Nucleus accumbens (tissue), 56 donors: ENCODE measurements at regions not wholly inside any gene's neighbourhood (a gene's known extent, or its start where the extent isn't known, plus 50 kb on each side); places are given as distances from the start of the nearest gene placed in this dataset.
"Not testable (repeated sequence)": the region's sequence is repeated elsewhere in the genome, so short reads cannot be mapped to it uniquely, and the experiment has no call there.

Experiments
- DNase-seq, 56 donors: peaks; one replicate each; lab custom pipeline; 2025; lab: John Stamatoyannopoulos, UW

GRCh38 chr1:25012966-25013962 lies 83.2 kb upstream of the RUNX3 start:
- no peak for DNase-seq

GRCh38 chr1:25011943-25012638 lies 82.0 kb upstream of the RUNX3 start:
- no peak for DNase-seq

GRCh38 chr1:25011275-25011674 lies 81.2 kb upstream of the RUNX3 start:
- DNase-seq, result no peak

- DNase-seq, result no peak
Measured at GRCh38 chr1:25009671-25010262, 79.7 kb upstream of the RUNX3 start.

GRCh38 chr1:25008192-25008485 lies 78.1 kb upstream of the RUNX3 start:
- DNase-seq, result no peak

GRCh38 chr1:25007390-25008191 lies 77.5 kb upstream of the RUNX3 start:
- DNase-seq, result not testable (repeated sequence)

GRCh38 chr1:25006770-25007169 lies 76.7 kb upstream of the RUNX3 start:
- DNase-seq, result peak in 3 of 56 donors; percentile 7 to 22 (median 14)

- DNase-seq, result no peak
Measured at GRCh38 chr1:25004355-25004754, 74.3 kb upstream of the RUNX3 start.

- no peak for DNase-seq
Measured at GRCh38 chr1:25003457-25004190, 73.5 kb upstream of the RUNX3 start.

- DNase-seq, result no peak
Measured at GRCh38 chr1:25003000-25003399, 72.9 kb upstream of the RUNX3 start.

GRCh38 chr1:25001125-25001915 lies 71.2 kb upstream of the RUNX3 start:
- DNase-seq, result no peak

GRCh38 chr1:24999906-25000305 lies 69.8 kb upstream of the RUNX3 start:
- no peak for DNase-seq

GRCh38 chr1:24999426-24999825 lies 69.3 kb upstream of the RUNX3 start:
- DNase-seq, result no peak

- DNase-seq, result no peak
Measured at GRCh38 chr1:24998563-24999245, 68.6 kb upstream of the RUNX3 start.

- DNase-seq, result no peak
Measured at GRCh38 chr1:24996983-24997893, 67.2 kb upstream of the RUNX3 start.

- DNase-seq, result no peak
Measured at GRCh38 chr1:24996456-24996855, 66.4 kb upstream of the RUNX3 start.

GRCh38 chr1:24995661-24996060 lies 65.6 kb upstream of the RUNX3 start:
- no peak for DNase-seq
